ENCODE measurements at regions not wholly inside any gene's neighbourhood (a gene's known extent, or its start where the extent isn't known, plus 50 kb on each side); places are given as distances from the start of the nearest gene placed in this dataset.

GRCh38 chr2:78318275-78318674, 707.2 kb upstream of the REG3G start:
- CTCF ChIA-PET: no interaction called here
- H3K4me3 Mint-ChIP-seq: no peak overlapping the region
- no peaks in the 10 kb centered on the region for H3K27me3 Mint-ChIP-seq
- POLR2A ChIA-PET: no interaction called here
- H3K9me3 Mint-ChIP-seq: peaks cover 25% of the 10 kb centered on the region
- no peaks in the 10 kb centered on the region for H3K36me3 Mint-ChIP-seq
- no peaks in the 10 kb centered on the region for H3K4me1 Mint-ChIP-seq (ENCODE audit: low read depth)
- no peak for DNase-seq
- intact Hi-C loops (cut with micrococcal nuclease): no loop called here
- H3K27ac Mint-ChIP-seq: no peak overlapping the region

- intact Hi-C loops (cut with micrococcal nuclease): no loop called here
- Mint-ChIP-seq H3K36me3 (no peaks in the 10 kb centered on the region), H3K4me1 (ENCODE audit: low read depth) (no peaks in the 10 kb centered on the region), H3K27me3 (no peaks in the 10 kb centered on the region), H3K4me3 (no peak overlapping the region), H3K9me3 (peaks cover 20% of the 10 kb centered on the region), H3K27ac (no peak overlapping the region)
- no peak for DNase-seq
- ChIA-PET CTCF (no interaction called here), POLR2A (no interaction called here)
These were observed 695.3 kb upstream of the REG3G start for GRCh38 chr2:78330193-78330592.

GRCh38 chr2:78351208-78351607, 674.3 kb upstream of the REG3G start:
- Mint-ChIP-seq H3K27me3 (no peaks in the 10 kb centered on the region), H3K9me3 (peaks cover 32% of the 10 kb centered on the region), H3K4me1 (ENCODE audit: low read depth) (no peaks in the 10 kb centered on the region), H3K27ac (no peak overlapping the region), H3K36me3 (no peaks in the 10 kb centered on the region), H3K4me3 (no peak overlapping the region)
- ChIA-PET CTCF (interaction anchor here (0.6 kb wide), 1 partner anchor 65 kb away, joined by 3 read pairs; no protein-coding TSS in a partner anchor), POLR2A (no interaction called here)
- DNase-seq: no peak
- intact Hi-C loops (cut with micrococcal nuclease): no loop called here

- POLR2A ChIA-PET: no interaction called here
These were observed 672.3 kb upstream of the REG3G start for GRCh38 chr2:78353168-78353567.

GRCh38 chr2:78355967-78356366, 669.5 kb upstream of the REG3G start:
- CTCF ChIA-PET: no interaction called here
- POLR2A ChIA-PET: no interaction called here
- no peaks in the 10 kb centered on the region for H3K27me3 Mint-ChIP-seq

More at GRCh38 chr2:78353168-78353567, 672.3 kb upstream of the REG3G start:
- CTCF ChIA-PET: no interaction called here
- no peak for DNase-seq
- Mint-ChIP-seq H3K27me3 (no peaks in the 10 kb centered on the region), H3K9me3 (peaks cover 40% of the 10 kb centered on the region), H3K4me3 (no peak overlapping the region), H3K36me3 (no peaks in the 10 kb centered on the region), H3K4me1 (ENCODE audit: low read depth) (no peaks in the 10 kb centered on the region), H3K27ac (no peak overlapping the region)
- intact Hi-C loops (cut with micrococcal nuclease): no loop called here

GRCh38 chr2:78383576-78383975, 641.9 kb upstream of the REG3G start:
- ChIA-PET CTCF (interaction anchor here (0.7 kb wide), 1 partner anchor 1239 kb away, joined by 3 read pairs; no protein-coding TSS in a partner anchor), POLR2A (no interaction called here)
- no peak for DNase-seq
- peaks cover 24% of the 10 kb centered on the region for H3K9me3 Mint-ChIP-seq
- intact Hi-C loops (cut with micrococcal nuclease): no loop called here
- H3K27me3 Mint-ChIP-seq: no peaks in the 10 kb centered on the region
- H3K4me3 Mint-ChIP-seq: no peak overlapping the region
- H3K36me3 Mint-ChIP-seq: no peaks in the 10 kb centered on the region
- H3K27ac Mint-ChIP-seq: no peak overlapping the region
- H3K4me1 Mint-ChIP-seq (ENCODE audit: low read depth): no peaks in the 10 kb centered on the region

More at GRCh38 chr2:78355967-78356366, 669.5 kb upstream of the REG3G start:
- no peak overlapping the region for H3K27ac Mint-ChIP-seq
- H3K36me3 Mint-ChIP-seq: no peaks in the 10 kb centered on the region
- H3K4me3 Mint-ChIP-seq: no peak overlapping the region
- H3K4me1 Mint-ChIP-seq (ENCODE audit: low read depth): no peaks in the 10 kb centered on the region
- intact Hi-C loops (cut with micrococcal nuclease): no loop called here
- peaks cover 35% of the 10 kb centered on the region for H3K9me3 Mint-ChIP-seq
- DNase-seq: no peak

GRCh38 chr2:78397198-78397597, 628.3 kb upstream of the REG3G start:
- Mint-ChIP-seq H3K36me3 (no peaks in the 10 kb centered on the region), H3K4me1 (ENCODE audit: low read depth) (no peaks in the 10 kb centered on the region), H3K4me3 (no peak overlapping the region), H3K9me3 (peaks cover 59% of the 10 kb centered on the region), H3K27ac (no peak overlapping the region), H3K27me3 (no peaks in the 10 kb centered on the region)
- no peak for DNase-seq
- intact Hi-C loops (cut with micrococcal nuclease): no loop called here
- ChIA-PET POLR2A (no interaction called here), CTCF (no interaction called here)

- Mint-ChIP-seq H3K4me1 (ENCODE audit: low read depth) (no peaks in the 10 kb centered on the region), H3K36me3 (no peaks in the 10 kb centered on the region), H3K4me3 (no peak overlapping the region), H3K9me3 (peaks cover 21% of the 10 kb centered on the region), H3K27ac (no peak overlapping the region), H3K27me3 (no peaks in the 10 kb centered on the region)
- DNase-seq: no peak
- intact Hi-C loops (cut with micrococcal nuclease): no loop called here
- ChIA-PET CTCF (no interaction called here), POLR2A (no interaction called here)
These were observed 617.3 kb upstream of the REG3G start for GRCh38 chr2:78407960-78408794.

GRCh38 chr2:78408795-78409118, 616.7 kb upstream of the REG3G start:
- Mint-ChIP-seq H3K4me3 (no peak overlapping the region), H3K36me3 (no peaks in the 10 kb centered on the region), H3K9me3 (peaks cover 21% of the 10 kb centered on the region), H3K27me3 (no peaks in the 10 kb centered on the region), H3K27ac (no peak overlapping the region), H3K4me1 (ENCODE audit: low read depth) (no peaks in the 10 kb centered on the region)
- ChIA-PET POLR2A (no interaction called here), CTCF (no interaction called here)
- intact Hi-C loops (cut with micrococcal nuclease): no loop called here
- DNase-seq: no peak

GRCh38 chr2:78411303-78411702, 614.2 kb upstream of the REG3G start:
- intact Hi-C loops (cut with micrococcal nuclease): no loop called here
- no peaks in the 10 kb centered on the region for H3K27me3 Mint-ChIP-seq
- POLR2A ChIA-PET: no interaction called here
- H3K27ac Mint-ChIP-seq: no peak overlapping the region
- no peak for DNase-seq
- H3K4me1 Mint-ChIP-seq (ENCODE audit: low read depth): no peaks in the 10 kb centered on the region
- H3K36me3 Mint-ChIP-seq: no peaks in the 10 kb centered on the region
- CTCF ChIA-PET: interaction anchor here (0.5 kb wide), 1 partner anchor 27 kb away, joined by 3 read pairs; no protein-coding TSS in a partner anchor
- peaks cover 16% of the 10 kb centered on the region for H3K9me3 Mint-ChIP-seq
- H3K4me3 Mint-ChIP-seq: no peak overlapping the region

GRCh38 chr2:78416625-78417300, 608.7 kb upstream of the REG3G start:
- Mint-ChIP-seq H3K36me3 (no peaks in the 10 kb centered on the region), H3K4me3 (no peak overlapping the region), H3K9me3 (peaks cover 24% of the 10 kb centered on the region), H3K27ac (no peak overlapping the region), H3K4me1 (ENCODE audit: low read depth) (no peaks in the 10 kb centered on the region), H3K27me3 (no peaks in the 10 kb centered on the region)
- POLR2A ChIA-PET: no interaction called here
- DNase-seq: no peak
- CTCF ChIA-PET: no interaction called here
- intact Hi-C loops (cut with micrococcal nuclease): no loop called here

GRCh38 chr2:78417355-78417754, 608.1 kb upstream of the REG3G start:
- no peaks in the 10 kb centered on the region for H3K36me3 Mint-ChIP-seq
- DNase-seq: no peak
- intact Hi-C loops (cut with micrococcal nuclease): no loop called here
- H3K4me1 Mint-ChIP-seq (ENCODE audit: low read depth): no peaks in the 10 kb centered on the region
- POLR2A ChIA-PET: no interaction called here
- peaks cover 24% of the 10 kb centered on the region for H3K9me3 Mint-ChIP-seq
- no peaks in the 10 kb centered on the region for H3K27me3 Mint-ChIP-seq
- CTCF ChIA-PET: no interaction called here
- H3K27ac Mint-ChIP-seq: no peak overlapping the region
- H3K4me3 Mint-ChIP-seq: no peak overlapping the region

- H3K4me3 Mint-ChIP-seq: no peak overlapping the region
- no peaks in the 10 kb centered on the region for H3K36me3 Mint-ChIP-seq
- DNase-seq: no peak
- intact Hi-C loops (cut with micrococcal nuclease): no loop called here
- CTCF ChIA-PET: no interaction called here
- peaks cover 24% of the 10 kb centered on the region for H3K9me3 Mint-ChIP-seq
- POLR2A ChIA-PET: no interaction called here
- H3K4me1 Mint-ChIP-seq (ENCODE audit: low read depth): no peaks in the 10 kb centered on the region
- no peak overlapping the region for H3K27ac Mint-ChIP-seq
- H3K27me3 Mint-ChIP-seq: no peaks in the 10 kb centered on the region
These were observed 607.5 kb upstream of the REG3G start for GRCh38 chr2:78418021-78418420.

Measured in activated CD4-positive, alpha-beta memory T cell treated with anti-CD3 and anti-CD28 coated beads for 36 hours (primary cell).